ENCODE measurements at regions not wholly inside any gene's neighbourhood (a gene's known extent, or its start where the extent isn't known, plus 50 kb on each side); places are given as distances from the start of the nearest gene placed in this dataset.

DNA sequence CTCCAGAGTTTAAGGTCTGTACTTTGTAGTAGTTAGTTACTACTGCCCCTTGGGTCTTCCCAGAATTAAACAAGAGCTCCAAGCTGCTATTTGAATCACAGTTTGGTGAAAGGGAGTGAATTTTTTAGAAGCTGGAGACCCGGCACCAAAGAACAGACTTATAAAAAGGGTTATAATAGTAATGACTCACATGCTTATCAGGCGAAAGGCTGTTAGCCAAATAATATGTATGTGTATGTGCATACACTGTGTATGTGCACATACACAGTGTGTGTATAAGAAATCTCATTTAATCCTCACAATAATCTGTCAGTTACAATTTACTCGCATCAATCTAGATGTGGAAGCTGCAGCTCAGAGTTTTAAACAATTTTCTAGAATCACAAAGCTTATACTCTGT, 59.5 kb upstream of the ITGA1 start:
- DNase-seq: no peak

DNA sequence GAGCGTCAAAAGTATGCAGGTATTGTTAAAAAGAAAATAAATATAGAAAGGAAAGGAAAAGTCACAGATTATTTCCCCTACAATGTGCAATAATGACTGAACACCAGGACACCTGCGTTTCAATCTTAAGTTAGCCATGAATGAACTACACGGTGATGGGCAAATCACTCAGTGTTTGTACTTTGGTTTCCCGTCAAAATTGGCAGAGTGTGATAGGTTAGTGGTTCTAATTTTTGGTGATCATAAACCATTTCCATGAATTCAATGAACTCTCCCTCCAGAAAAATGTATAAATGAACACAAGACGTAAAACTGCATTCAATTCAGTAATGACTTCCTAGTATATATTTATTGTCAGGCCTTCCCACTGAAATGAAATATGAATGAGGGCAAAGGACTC, 59.0 kb upstream of the ITGA1 start:
- no peak for DNase-seq

DNA sequence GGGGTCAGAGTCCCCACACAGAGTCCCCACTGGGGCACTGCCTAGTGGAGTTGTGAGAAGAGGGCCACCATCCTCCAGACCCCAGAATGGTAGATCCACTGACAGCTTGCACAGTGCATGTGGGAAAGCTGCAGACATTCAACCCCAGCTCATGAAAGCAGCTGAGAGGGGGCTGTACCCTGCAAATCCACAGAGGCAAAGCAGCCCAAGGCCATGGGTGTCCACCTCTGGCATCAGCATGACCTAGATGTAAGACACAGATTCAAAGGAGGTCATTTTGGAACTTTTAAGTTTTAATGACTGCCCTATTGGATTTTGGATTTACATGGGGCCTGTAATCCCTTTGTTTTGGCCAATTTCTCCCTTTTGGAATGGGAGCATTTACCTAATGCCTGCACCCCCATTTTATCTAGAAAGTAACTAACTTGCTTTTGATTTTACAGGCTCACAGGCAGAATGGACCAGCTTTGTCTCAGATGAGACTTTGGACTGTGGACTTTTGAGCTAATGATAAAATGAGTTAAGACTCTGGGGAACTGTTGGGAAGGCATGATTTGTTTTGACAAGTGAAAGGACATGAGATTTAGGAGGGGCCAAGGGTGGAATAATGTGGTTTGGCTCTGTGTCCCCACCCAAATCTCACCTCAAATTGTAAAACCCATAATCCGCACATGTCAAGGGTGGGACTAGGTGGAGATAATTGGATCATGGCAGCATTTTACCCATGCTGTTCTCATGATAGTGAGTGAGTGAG, 56.3 kb upstream of the ITGA1 start:
- no peak for DNase-seq

DNA sequence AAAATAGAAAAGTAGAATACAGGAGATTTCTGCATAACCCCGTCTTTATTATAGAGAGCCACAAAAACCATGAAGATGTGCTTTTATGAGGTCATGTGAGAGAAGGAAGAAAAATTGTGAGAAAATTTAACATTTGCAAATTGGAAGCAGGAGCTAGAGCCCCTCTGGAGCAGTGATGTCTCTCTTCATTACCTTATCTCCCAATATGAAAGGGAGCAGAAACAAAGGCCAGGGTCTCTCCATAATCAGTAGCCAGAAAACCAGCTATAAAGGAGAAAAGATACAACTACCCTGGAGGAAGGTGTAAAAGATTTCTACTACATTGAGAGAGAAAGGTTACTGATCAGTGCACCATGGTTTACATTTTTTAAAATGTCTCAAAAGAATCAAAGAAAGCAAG, 53.2 kb upstream of the ITGA1 start:
- DNase-seq: no peak

DNA sequence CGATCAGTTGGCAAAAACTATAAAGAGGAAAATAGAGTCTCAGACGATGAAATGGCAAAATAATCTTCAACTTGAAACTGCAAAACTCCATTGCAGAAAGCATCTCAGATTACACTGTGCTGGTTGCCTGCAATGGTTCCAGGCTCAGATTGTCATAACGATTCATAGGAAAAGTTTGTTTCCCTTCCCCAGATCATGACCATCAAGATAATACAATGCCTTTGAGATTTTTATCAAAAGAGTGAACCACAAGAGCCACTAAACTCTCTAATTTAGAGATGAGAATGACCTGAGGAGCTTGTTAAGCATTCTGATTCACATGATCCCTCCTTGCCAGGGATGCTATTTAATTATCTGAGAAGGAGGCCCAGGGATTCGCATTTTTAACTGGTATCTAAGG, 52.6 kb upstream of the ITGA1 start:
- no peak for DNase-seq
